DOHH2 (cell line): ENCODE measurements at regions not wholly inside any gene's neighbourhood (a gene's known extent, or its start where the extent isn't known, plus 50 kb on each side); places are given as distances from the start of the nearest gene placed in this dataset.
"Not testable (repeated sequence)": the region's sequence is repeated elsewhere in the genome, so short reads cannot be mapped to it uniquely, and the experiment has no call there.

Experiments used
- H3F3A ChIP-seq: fragments of 200-600 bp; sonication (generic), shearing (Covaris generic); 2 replicates; pipeline ENCODE4 v1.6.0; 2016; ENCODE audit warnings: antibody characterized with exemption, mild to moderate bottlenecking; ENCODE audit not compliant: control insufficient read depth, insufficient read depth
- H3K27ac ChIP-seq: fragments of 200-600 bp; sonication (generic); 2 replicates; pipeline ENCODE4 v1.5.1; 2014; ENCODE audit warnings: low read depth, mild to moderate bottlenecking, low read length, moderate library complexity
- H3K27me3 ChIP-seq: fragments of 200-600 bp; sonication (generic); 2 replicates; pipeline ENCODE4 v1.6.1; 2014; ENCODE audit warnings: mild to moderate bottlenecking, low read length, mixed read lengths; ENCODE audit not compliant: control insufficient read depth
- H3K36me3 ChIP-seq: fragments of 200-600 bp; sonication (generic); 2 replicates; pipeline ENCODE4 v1.6.1; 2014; ENCODE audit warnings: mild to moderate bottlenecking, low read length, moderate library complexity, mixed read lengths; ENCODE audit not compliant: control insufficient read depth
- H3K4me1 ChIP-seq: fragments of 200-600 bp; sonication (generic); 2 replicates; pipeline ENCODE4 v1.6.1; 2014; ENCODE audit warnings: mild to moderate bottlenecking, low read length, mixed read lengths; ENCODE audit not compliant: control insufficient read depth
- H3K4me2 ChIP-seq: fragments of 200-600 bp; sonication (generic); 2 replicates; pipeline ENCODE4 v1.6.0; 2014; ENCODE audit warnings: mild to moderate bottlenecking, low read length, moderate library complexity
- H3K4me3 ChIP-seq: fragments of 200-600 bp; sonication (generic); 2 replicates; pipeline ENCODE4 v1.5.1; 2014; ENCODE audit warnings: mild to moderate bottlenecking, low read length, mixed read lengths
- H3K79me2 ChIP-seq: fragments of 200-600 bp; sonication (generic); 2 replicates; pipeline ENCODE4 v1.6.1; 2014; ENCODE audit warnings: mild to moderate bottlenecking, low read length, mixed read lengths; ENCODE audit not compliant: control insufficient read depth
- H3K9me2 ChIP-seq: fragments of 200-600 bp; sonication (generic); replicated peaks from 2 replicates; pipeline ENCODE4 v1.6.1; 2014; ENCODE audit warnings: mild to moderate bottlenecking, low read length, mixed read lengths; ENCODE audit not compliant: control insufficient read depth
- H3K9me3 ChIP-seq: fragments of 200-600 bp; sonication (generic); 2 replicates; pipeline ENCODE4 v1.6.1; 2014; ENCODE audit warnings: antibody characterized with exemption, low read length, mixed read lengths; ENCODE audit not compliant: control insufficient read depth, insufficient read depth
- H4K20me1 ChIP-seq: fragments of 200-600 bp; sonication (generic); 2 replicates; pipeline ENCODE4 v1.6.0; 2014; ENCODE audit warnings: low read depth, mild to moderate bottlenecking, antibody characterized with exemption, low read length, moderate library complexity; ENCODE audit not compliant: control insufficient read depth, insufficient read depth
- CTCF ChIP-seq: fragments of 200-600 bp; sonication (generic); IDR thresholded peaks from one replicate; pipeline ENCODE4 v1.5.1; 2014; ENCODE audit warnings: antibody characterized with exemption, mild to moderate bottlenecking, low read depth, low read length; ENCODE audit not compliant: poor library complexity, severe bottlenecking

GRCh38 chr9:42275141-42275540, 91.7 kb downstream of the SPATA31A6 start:
- Histone ChIP-seq H3K4me2 (no peak overlapping the region), H3K79me2 (no peaks in the 10 kb centered on the region), H3K27ac (no peak overlapping the region), H3K4me1 (no peaks in the 10 kb centered on the region), H3F3A (no peaks in the 10 kb centered on the region), H3K9me3 (no peaks in the 10 kb centered on the region), H3K9me2 (no peaks in the 10 kb centered on the region), H4K20me1 (no peaks in the 10 kb centered on the region), H3K27me3 (no peaks in the 10 kb centered on the region), H3K36me3 (no peaks in the 10 kb centered on the region), H3K4me3 (no peak overlapping the region)
- no peak for TF ChIP-seq CTCF

- not testable (repeated sequence) for H3K27me3 ChIP-seq, H3K4me3 ChIP-seq, H3K36me3 ChIP-seq, H3K79me2 ChIP-seq, H3K4me2 ChIP-seq, H3K9me3 ChIP-seq, H4K20me1 ChIP-seq, H3K27ac ChIP-seq, H3F3A ChIP-seq, H3K4me1 ChIP-seq, H3K9me2 ChIP-seq
These were observed 99.2 kb downstream of the SPATA31A6 start for GRCh38 chr9:42282531-42283178.

GRCh38 chr9:42283179-42283543, 99.7 kb downstream of the SPATA31A6 start:
- H3F3A ChIP-seq, H3K27me3 ChIP-seq, H3K36me3 ChIP-seq, H3K4me2 ChIP-seq, H3K9me3 ChIP-seq, H3K27ac ChIP-seq, H3K4me3 ChIP-seq, H3K9me2 ChIP-seq, H4K20me1 ChIP-seq, H3K79me2 ChIP-seq, H3K4me1 ChIP-seq: not testable (repeated sequence)

- not testable (repeated sequence) for H3F3A ChIP-seq, H3K27ac ChIP-seq, H3K4me2 ChIP-seq, H3K36me3 ChIP-seq, H3K9me2 ChIP-seq, H3K4me3 ChIP-seq, H3K9me3 ChIP-seq, H4K20me1 ChIP-seq, H3K79me2 ChIP-seq, H3K4me1 ChIP-seq, H3K27me3 ChIP-seq
These were observed 102.8 kb downstream of the SPATA31A6 start for GRCh38 chr9:42286145-42286845.

- not testable (repeated sequence) for H3K79me2 ChIP-seq, H3K4me3 ChIP-seq, H3K9me3 ChIP-seq, H3K27me3 ChIP-seq, H3F3A ChIP-seq, H4K20me1 ChIP-seq, H3K4me1 ChIP-seq, H3K27ac ChIP-seq, H3K36me3 ChIP-seq, H3K4me2 ChIP-seq, H3K9me2 ChIP-seq
These were observed 104.8 kb downstream of the SPATA31A6 start for GRCh38 chr9:42288002-42288864.

- H3K4me1 ChIP-seq, H3K79me2 ChIP-seq, H3K4me3 ChIP-seq, H3K4me2 ChIP-seq, H3F3A ChIP-seq, H3K36me3 ChIP-seq, H3K27me3 ChIP-seq, H3K9me3 ChIP-seq, H3K27ac ChIP-seq, H3K9me2 ChIP-seq, H4K20me1 ChIP-seq: not testable (repeated sequence)
These were observed 105.4 kb downstream of the SPATA31A6 start for GRCh38 chr9:42288865-42289229.

GRCh38 chr9:42300124-42300523, 116.7 kb downstream of the SPATA31A6 start:
- not testable (repeated sequence) for H4K20me1 ChIP-seq, H3K4me2 ChIP-seq, H3K9me3 ChIP-seq, H3K4me1 ChIP-seq, H3K27me3 ChIP-seq, H3K36me3 ChIP-seq, H3F3A ChIP-seq, H3K27ac ChIP-seq, H3K79me2 ChIP-seq, H3K9me2 ChIP-seq, H3K4me3 ChIP-seq
